VCaP (cell line): ENCODE measurements at regions not wholly inside any gene's neighbourhood (a gene's known extent, or its start where the extent isn't known, plus 50 kb on each side); places are given as distances from the start of the nearest gene placed in this dataset.
A peak's percentile ranks its signal among the peaks of the same experiment; 100 is the strongest.

Experiments
- H3K27ac ChIP-seq: fragments of 450-650 bp; 2 replicates; pipeline ENCODE4 v1.5.1; 2017
- CTCF ChIP-seq: fragments of 450-650 bp; conservative IDR thresholded peaks from 2 replicates; pipeline ENCODE4 v1.5.1; 2017; ENCODE audit warnings: mild to moderate bottlenecking, moderate library complexity

GRCh38 chr6:152845421-152845820, 94.8 kb downstream of the VIP start:
- no peak overlapping the region for H3K27ac ChIP-seq
- TF ChIP-seq CTCF, result no peak

DNA sequence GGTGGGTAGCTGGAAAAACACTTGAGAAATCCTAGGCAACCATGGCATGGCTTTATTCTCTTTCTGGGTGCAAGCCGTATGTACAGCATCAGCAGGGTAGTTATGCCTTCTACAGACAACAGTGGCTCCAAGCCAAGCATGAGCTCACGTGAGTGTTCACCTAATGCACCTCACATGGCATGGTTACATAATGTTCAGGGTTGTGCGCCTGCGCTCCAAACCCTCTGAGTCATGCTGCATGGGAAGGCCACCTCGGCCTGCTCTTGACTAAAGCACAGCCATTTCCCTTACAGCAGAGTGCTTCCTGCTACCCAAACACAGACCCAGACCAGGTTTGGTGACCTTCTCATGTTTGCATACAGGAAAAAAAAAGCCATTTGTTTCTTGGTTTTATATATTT, 96.2 kb downstream of the VIP start:
- no peak overlapping the region for H3K27ac ChIP-seq
- no peak for TF ChIP-seq CTCF

GRCh38 chr6:152848919-152849318, 98.3 kb downstream of the VIP start:
- no peak for TF ChIP-seq CTCF
- no peak overlapping the region for H3K27ac ChIP-seq

GRCh38 chr6:152854086-152854795, 103.6 kb downstream of the VIP start:
- TF ChIP-seq CTCF, result no peak
- H3K27ac ChIP-seq, result no peak overlapping the region

GRCh38 chr6:152858141-152858540, 107.5 kb downstream of the VIP start:
- H3K27ac ChIP-seq, result no peak overlapping the region
- TF ChIP-seq CTCF, result no peak

DNA sequence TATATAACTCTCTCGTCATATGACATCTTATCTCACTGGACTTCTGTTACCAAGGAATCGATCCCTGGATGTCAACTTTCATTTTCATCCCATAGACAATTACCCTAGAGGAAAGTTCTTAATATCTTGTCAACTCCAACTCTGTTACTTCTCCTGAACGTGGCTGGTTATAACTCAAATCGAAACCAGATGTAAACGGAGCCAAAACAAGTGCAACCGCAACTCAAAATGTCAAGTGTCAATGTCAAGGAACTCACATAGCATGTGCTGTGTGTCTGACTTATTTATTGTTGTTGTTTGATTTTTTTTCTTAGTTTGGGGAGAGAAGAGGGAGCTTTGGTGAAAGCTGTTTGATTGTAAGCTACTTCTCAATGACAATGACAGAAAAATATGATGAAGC, 108.6 kb downstream of the VIP start:
- TF ChIP-seq CTCF, result no peak
- no peak overlapping the region for H3K27ac ChIP-seq

DNA sequence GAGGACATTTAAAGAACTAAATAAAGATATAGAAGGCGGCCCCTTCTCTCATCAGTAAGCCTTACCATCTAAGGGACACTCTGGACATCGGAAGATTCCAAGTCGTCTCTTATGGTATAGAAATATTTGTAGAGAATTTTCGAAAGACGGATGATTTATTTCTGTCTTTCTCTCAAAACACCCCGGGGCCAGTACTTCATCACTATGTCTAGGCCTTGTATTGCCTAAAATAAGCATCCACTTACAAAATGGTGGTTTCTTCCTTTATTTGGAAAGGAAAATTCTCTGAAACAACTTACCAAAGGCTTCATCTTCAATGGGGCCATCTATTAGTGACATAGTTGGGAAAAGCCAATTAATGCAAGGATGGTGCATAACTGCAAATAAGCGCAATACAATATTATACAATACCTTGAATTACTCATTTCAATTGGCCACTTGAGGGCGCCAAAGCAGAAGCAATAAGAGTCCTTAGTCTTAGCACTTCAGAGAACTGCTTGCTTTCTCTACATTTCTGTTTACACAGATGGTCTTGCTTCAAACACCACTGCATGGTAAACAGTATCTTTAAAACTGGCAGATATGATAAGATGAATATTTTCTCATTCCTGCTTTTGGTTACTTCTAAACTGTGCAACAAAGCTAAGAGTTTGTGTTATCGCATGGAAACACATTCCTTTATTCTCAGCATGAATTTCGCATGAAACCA, 113.2 kb downstream of the VIP start:
- TF ChIP-seq CTCF, result peak; percentile 78
- H3K27ac ChIP-seq, result no peak overlapping the region
